ENCODE measurements at regions not wholly inside any gene's neighbourhood (a gene's known extent, or its start where the extent isn't known, plus 50 kb on each side); places are given as distances from the start of the nearest gene placed in this dataset.
"Not testable (repeated sequence)": the region's sequence is repeated elsewhere in the genome, so short reads cannot be mapped to it uniquely, and the experiment has no call there.

DNA sequence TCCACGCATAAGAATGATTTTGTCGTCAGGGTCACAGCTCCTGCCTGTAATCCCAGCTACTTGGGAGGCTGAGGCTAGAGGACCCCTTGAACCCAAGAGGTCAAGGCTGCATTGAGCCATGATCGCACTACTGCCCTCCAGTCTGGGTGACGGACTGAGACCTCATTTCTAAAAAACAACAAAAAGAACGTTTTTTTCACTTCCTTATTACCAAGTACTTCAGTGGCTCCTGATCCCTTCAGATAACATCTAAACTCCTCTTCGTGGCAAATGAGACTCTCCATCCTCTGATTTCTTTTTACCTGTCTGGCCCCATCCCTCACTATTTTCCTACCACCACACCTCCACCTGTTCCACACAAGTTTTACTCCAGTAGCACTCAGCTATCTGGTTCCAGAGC is 105.4 kb upstream of the TLK1 start:
- Histone ChIP-seq H3K79me2 (ENCODE audit: low read length) (no peaks in the 10 kb centered on the region), H3K36me3 (replicated peaks; ENCODE audit: insufficient read depth, low read length) (no peaks in the 10 kb centered on the region), H3K4me3 (ENCODE audit: low read length) (no peak overlapping the region), H3K9me3 (replicated peaks; ENCODE audit: insufficient read depth, low read length) (no peaks in the 10 kb centered on the region), H4K20me1 (ENCODE audit: insufficient read depth, low read length) (no peaks in the 10 kb centered on the region), H3K4me1 (ENCODE audit: low read length) (no peaks in the 10 kb centered on the region), H2AFZ (ENCODE audit: low read length) (no peak overlapping the region), H3K9me2 (replicated peaks; ENCODE audit: insufficient read depth, low read length) (no peaks in the 10 kb centered on the region), H3K4me2 (ENCODE audit: low read depth, low read length) (no peak overlapping the region), H3K9ac (ENCODE audit: low read length) (no peak overlapping the region), H3F3A (ENCODE audit: insufficient read depth, low read length) (no peaks in the 10 kb centered on the region), H3K27ac (ENCODE audit: low read length) (no peak overlapping the region), H3K27me3 (replicated peaks; ENCODE audit: insufficient read depth, low read length) (no peaks in the 10 kb centered on the region)
- DNase-seq = no peak
- no peak for TF ChIP-seq EZH2phosphoT487 (IDR thresholded peaks at IDR 0.05; ENCODE audit: low read length)
- TF ChIP-seq, protein P1, sequence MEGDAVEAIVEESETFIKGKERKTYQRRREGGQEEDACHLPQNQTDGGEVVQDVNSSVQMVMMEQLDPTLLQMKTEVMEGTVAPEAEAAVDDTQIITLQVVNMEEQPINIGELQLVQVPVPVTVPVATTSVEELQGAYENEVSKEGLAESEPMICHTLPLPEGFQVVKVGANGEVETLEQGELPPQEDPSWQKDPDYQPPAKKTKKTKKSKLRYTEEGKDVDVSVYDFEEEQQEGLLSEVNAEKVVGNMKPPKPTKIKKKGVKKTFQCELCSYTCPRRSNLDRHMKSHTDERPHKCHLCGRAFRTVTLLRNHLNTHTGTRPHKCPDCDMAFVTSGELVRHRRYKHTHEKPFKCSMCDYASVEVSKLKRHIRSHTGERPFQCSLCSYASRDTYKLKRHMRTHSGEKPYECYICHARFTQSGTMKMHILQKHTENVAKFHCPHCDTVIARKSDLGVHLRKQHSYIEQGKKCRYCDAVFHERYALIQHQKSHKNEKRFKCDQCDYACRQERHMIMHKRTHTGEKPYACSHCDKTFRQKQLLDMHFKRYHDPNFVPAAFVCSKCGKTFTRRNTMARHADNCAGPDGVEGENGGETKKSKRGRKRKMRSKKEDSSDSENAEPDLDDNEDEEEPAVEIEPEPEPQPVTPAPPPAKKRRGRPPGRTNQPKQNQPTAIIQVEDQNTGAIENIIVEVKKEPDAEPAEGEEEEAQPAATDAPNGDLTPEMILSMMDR (IDR thresholded peaks at IDR 0.05; ENCODE audit: low read length) = no peak
- TF ChIP-seq EZH2 (optimal IDR thresholded peaks at IDR 0.05; ENCODE audit: low read depth, low read length) = no peak

DNA sequence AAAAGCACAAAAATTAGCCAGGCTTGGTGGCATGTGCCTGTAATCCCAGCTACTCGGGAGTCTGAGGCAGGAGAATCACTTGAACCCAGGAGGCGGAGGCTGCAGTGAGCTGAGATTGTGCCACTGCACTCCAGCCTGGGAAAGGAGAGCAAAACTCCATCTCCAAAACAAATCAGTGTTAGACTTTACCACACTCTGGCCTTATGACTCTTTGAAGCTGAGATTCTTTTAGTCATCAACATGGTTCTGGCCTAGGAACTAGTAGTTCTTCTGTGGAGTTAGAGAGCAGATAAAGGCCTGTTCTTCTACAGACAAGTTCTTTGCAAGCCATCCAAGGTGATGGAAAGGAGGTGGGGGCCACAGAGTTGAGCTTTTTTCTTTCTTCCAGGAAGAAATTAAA is 100.8 kb upstream of the TLK1 start:
- H4K20me1 ChIP-seq (ENCODE audit: insufficient read depth, low read length); H3K36me3 ChIP-seq (replicated peaks; ENCODE audit: insufficient read depth, low read length); H2AFZ ChIP-seq (ENCODE audit: low read length); H3K27me3 ChIP-seq (replicated peaks; ENCODE audit: insufficient read depth, low read length); H3K4me3 ChIP-seq (ENCODE audit: low read length); H3K9me2 ChIP-seq (replicated peaks; ENCODE audit: insufficient read depth, low read length); H3K9me3 ChIP-seq (replicated peaks; ENCODE audit: insufficient read depth, low read length); H3K79me2 ChIP-seq (ENCODE audit: low read length); H3K4me1 ChIP-seq (ENCODE audit: low read length); H3K9ac ChIP-seq (ENCODE audit: low read length); H3K4me2 ChIP-seq (ENCODE audit: low read depth, low read length); DNase-seq; H3K27ac ChIP-seq (ENCODE audit: low read length); H3F3A ChIP-seq (ENCODE audit: insufficient read depth, low read length): not testable (repeated sequence)

DNA sequence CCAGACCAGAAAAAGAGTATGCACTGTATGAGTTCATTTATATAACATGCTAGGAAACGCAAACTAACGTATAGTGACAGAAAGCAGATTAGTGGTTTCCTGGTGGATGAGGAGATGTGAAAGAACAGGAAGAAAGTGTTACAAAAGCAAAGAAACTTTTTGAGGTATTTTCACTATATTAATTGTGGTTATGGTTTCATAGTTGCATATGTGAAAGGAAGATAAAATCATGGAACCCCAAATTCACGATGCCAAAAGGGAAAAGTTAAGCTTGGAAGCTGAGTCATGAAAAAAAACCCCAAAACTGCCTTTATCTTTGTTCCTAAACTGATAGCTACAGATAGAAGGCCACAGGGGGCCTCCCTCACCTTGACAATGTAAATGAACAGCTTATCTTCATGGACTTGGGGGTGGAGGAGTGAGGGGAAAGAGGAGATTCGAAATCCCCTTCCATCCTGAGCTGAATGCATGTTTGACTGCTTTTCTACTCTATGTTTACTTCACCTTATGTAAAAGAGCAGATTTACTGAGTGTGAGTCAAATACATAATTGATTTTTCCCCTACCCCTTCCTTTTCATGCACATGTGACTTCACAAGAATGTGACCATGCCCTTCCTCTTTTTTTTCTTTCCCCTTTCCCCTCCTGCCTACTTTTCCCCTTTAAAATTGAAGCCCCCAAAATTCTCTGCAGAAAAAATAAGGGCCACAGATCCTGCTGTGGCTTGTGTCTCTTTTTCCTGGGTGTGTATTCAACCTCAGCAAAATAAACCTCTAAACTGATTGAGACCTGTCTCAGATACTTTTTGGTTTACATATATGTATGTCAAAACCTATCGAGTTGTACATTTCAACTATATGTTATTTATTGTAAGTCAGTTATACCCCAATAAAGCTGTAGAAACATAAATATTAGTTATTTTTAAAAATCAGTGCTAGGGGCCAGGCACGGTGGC is 100.1 kb upstream of the TLK1 start:
- Histone ChIP-seq H3K79me2 (ENCODE audit: low read length) (no peaks in the 10 kb centered on the region), H3K4me1 (ENCODE audit: low read length) (peaks cover 10% of the 10 kb centered on the region), H3F3A (ENCODE audit: insufficient read depth, low read length) (no peaks in the 10 kb centered on the region), H3K9me2 (replicated peaks; ENCODE audit: insufficient read depth, low read length) (no peaks in the 10 kb centered on the region), H4K20me1 (ENCODE audit: insufficient read depth, low read length) (no peaks in the 10 kb centered on the region), H2AFZ (ENCODE audit: low read length) (no peak overlapping the region), H3K27me3 (replicated peaks; ENCODE audit: insufficient read depth, low read length) (no peaks in the 10 kb centered on the region), H3K4me2 (ENCODE audit: low read depth, low read length) (0 out of 2 replicates have a peak overlapping the region, but pooled peaks have one; percentile 1), H3K4me3 (ENCODE audit: low read length) (no peak overlapping the region), H3K36me3 (replicated peaks; ENCODE audit: insufficient read depth, low read length) (no peaks in the 10 kb centered on the region), H3K27ac (ENCODE audit: low read length) (no peak overlapping the region), H3K9ac (ENCODE audit: low read length) (no peak overlapping the region), H3K9me3 (replicated peaks; ENCODE audit: insufficient read depth, low read length) (no peaks in the 10 kb centered on the region; the same call in 1 of the 2 replicates)
- peak; percentile 37 for DNase-seq
- TF ChIP-seq, protein P1 (IDR thresholded peaks at IDR 0.05; ENCODE audit: low read length) = peak; percentile 11; the same call in 1 of the 2 replicates
- no peak for TF ChIP-seq EZH2 (optimal IDR thresholded peaks at IDR 0.05; ENCODE audit: low read depth, low read length)

DNA sequence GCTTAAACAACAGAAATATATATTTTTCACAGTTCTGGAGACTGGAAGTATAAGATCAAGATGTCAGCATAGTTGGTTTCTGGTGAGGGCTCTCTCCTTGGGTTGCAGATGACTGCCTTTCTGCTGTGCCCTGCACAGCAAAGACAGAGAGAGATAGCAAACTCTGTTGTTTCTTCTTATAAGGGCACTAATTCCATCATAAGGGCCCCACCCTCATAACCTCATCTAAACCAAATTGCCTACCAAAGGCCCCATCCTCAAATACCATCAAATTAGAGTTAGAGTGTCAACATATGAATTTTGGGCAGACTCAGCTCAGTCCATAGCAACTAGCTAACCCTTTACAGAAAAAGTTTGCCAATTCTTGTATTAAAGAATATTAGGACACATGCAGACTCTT is 94.0 kb upstream of the TLK1 start:
- no peaks in the 10 kb centered on the region for H3F3A ChIP-seq (ENCODE audit: insufficient read depth, low read length)
- no peak overlapping the region for H3K27ac ChIP-seq (ENCODE audit: low read length)

More for the DNA sequence above, 94.0 kb upstream of the TLK1 start:
- H3K79me2 ChIP-seq (ENCODE audit: low read length) = no peaks in the 10 kb centered on the region
- DNase-seq = no peak
- no peaks in the 10 kb centered on the region for H3K9me2 ChIP-seq (replicated peaks; ENCODE audit: insufficient read depth, low read length)
- H4K20me1 ChIP-seq (ENCODE audit: insufficient read depth, low read length) = no peaks in the 10 kb centered on the region
- H3K9ac ChIP-seq (ENCODE audit: low read length) = no peak overlapping the region
- H3K4me3 ChIP-seq (ENCODE audit: low read length) = no peak overlapping the region
- H3K4me1 ChIP-seq (ENCODE audit: low read length) = no peaks in the 10 kb centered on the region
- no peaks in the 10 kb centered on the region for H3K27me3 ChIP-seq (replicated peaks; ENCODE audit: insufficient read depth, low read length)
- no peaks in the 10 kb centered on the region; the same call in 1 of the 2 replicates for H3K9me3 ChIP-seq (replicated peaks; ENCODE audit: insufficient read depth, low read length)
- TF ChIP-seq EZH2phosphoT487 (IDR thresholded peaks at IDR 0.05; ENCODE audit: low read length) (no peak), EZH2 (optimal IDR thresholded peaks at IDR 0.05; ENCODE audit: low read depth, low read length) (no peak)
- TF ChIP-seq, protein P1 (IDR thresholded peaks at IDR 0.05; ENCODE audit: low read length) = no peak
- no peak overlapping the region for H3K4me2 ChIP-seq (ENCODE audit: low read depth, low read length)
- H3K36me3 ChIP-seq (replicated peaks; ENCODE audit: insufficient read depth, low read length) = no peaks in the 10 kb centered on the region
- no peak overlapping the region for H2AFZ ChIP-seq (ENCODE audit: low read length)

Data from MM.1S (cell line).